ENCODE measurements at regions not wholly inside any gene's neighbourhood (a gene's known extent, or its start where the extent isn't known, plus 50 kb on each side); places are given as distances from the start of the nearest gene placed in this dataset.

GRCh38 chr1:190540366-190540765, 62.7 kb upstream of the BRINP3 start:
- no peaks in the 10 kb centered on the region for H3K36me3 ChIP-seq (ENCODE audit: control insufficient read depth in 2 of 2, extremely low read depth in 1 of 2, insufficient read depth in 1 of 2, low read length in 1 of 2)
- Mint-ChIP-seq H3K4me1 (no peaks in the 10 kb centered on the region), H3K27ac (no peak overlapping the region), H3K9me3 (peaks cover 0 to 9% (median 7%) of the 10 kb centered on the region in 3 donors), H3K36me3 (no peaks in the 10 kb centered on the region), H3K4me3 (no peak overlapping the region), H3K27me3 (no peaks in the 10 kb centered on the region)
- no peaks in the 10 kb centered on the region for H3K4me1 ChIP-seq (ENCODE audit: control insufficient read depth in 1 of 2, extremely low read depth in 1 of 2, insufficient read depth in 2 of 2, low read length in 2 of 2)
- H3K4me3 ChIP-seq (ENCODE audit: control insufficient read depth in 1 of 2, extremely low read depth in 1 of 2, low read length in 1 of 2) = no peak overlapping the region
- ChIA-PET CTCF (no interaction called here), POLR2A (no interaction called here)
- no peak for ATAC-seq (replicated peaks in 1 of 4)
- no peak overlapping the region for H3K27ac ChIP-seq (ENCODE audit: low read length)
- no peaks in the 10 kb centered on the region for H3K9me3 ChIP-seq
- no peak for DNase-seq
- no peaks in the 10 kb centered on the region for H3K27me3 ChIP-seq (replicated peaks in 1 of 2; ENCODE audit: control insufficient read depth in 2 of 2, extremely low read depth in 1 of 2, insufficient read depth in 2 of 2, low read length in 1 of 2)

- Histone ChIP-seq H3K36me3 (ENCODE audit: control insufficient read depth in 2 of 2, extremely low read depth in 1 of 2, insufficient read depth in 1 of 2, low read length in 1 of 2) (no peaks in the 10 kb centered on the region), H3K27ac (ENCODE audit: low read length) (no peak overlapping the region), H3K9me3 (no peaks in the 10 kb centered on the region), H3K4me1 (ENCODE audit: control insufficient read depth in 1 of 2, extremely low read depth in 1 of 2, insufficient read depth in 2 of 2, low read length in 2 of 2) (no peaks in the 10 kb centered on the region), H3K4me3 (ENCODE audit: control insufficient read depth in 1 of 2, extremely low read depth in 1 of 2, low read length in 1 of 2) (no peak overlapping the region), H3K27me3 (replicated peaks in 1 of 2; ENCODE audit: control insufficient read depth in 2 of 2, extremely low read depth in 1 of 2, insufficient read depth in 2 of 2, low read length in 1 of 2) (no peaks in the 10 kb centered on the region)
- Mint-ChIP-seq H3K27me3 (no peaks in the 10 kb centered on the region), H3K4me3 (no peak overlapping the region), H3K4me1 (no peaks in the 10 kb centered on the region), H3K9me3 (peaks cover 0 to 18% (median 15%) of the 10 kb centered on the region in 3 donors), H3K27ac (no peak overlapping the region), H3K36me3 (no peaks in the 10 kb centered on the region)
- no CpG with 5 or more reads among the region's 1 CpG for WGBS (ENCODE audit: insufficient coverage)
- ChIA-PET POLR2A (no interaction called here), CTCF (no interaction called here)
- DNase-seq (no peak), ATAC-seq (replicated peaks in 1 of 4) (no peak)
Measured at GRCh38 chr1:190551638-190552037, 74.0 kb upstream of the BRINP3 start.

GRCh38 chr1:190560161-190560681, 82.6 kb upstream of the BRINP3 start:
- Histone ChIP-seq H3K4me3 (ENCODE audit: control insufficient read depth in 1 of 2, extremely low read depth in 1 of 2, low read length in 1 of 2) (no peak overlapping the region), H3K9me3 (no peaks in the 10 kb centered on the region), H3K4me1 (ENCODE audit: control insufficient read depth in 1 of 2, extremely low read depth in 1 of 2, insufficient read depth in 2 of 2, low read length in 2 of 2) (no peaks in the 10 kb centered on the region), H3K36me3 (ENCODE audit: control insufficient read depth in 2 of 2, extremely low read depth in 1 of 2, insufficient read depth in 1 of 2, low read length in 1 of 2) (no peaks in the 10 kb centered on the region), H3K27me3 (replicated peaks in 1 of 2; ENCODE audit: control insufficient read depth in 2 of 2, extremely low read depth in 1 of 2, insufficient read depth in 2 of 2, low read length in 1 of 2) (no peaks in the 10 kb centered on the region), H3K27ac (ENCODE audit: low read length) (no peak overlapping the region)
- DNase-seq (no peak), ATAC-seq (replicated peaks in 1 of 4) (no peak)
- WGBS (ENCODE audit: insufficient coverage) = no CpG with 5 or more reads among the region's 1 CpG
- Mint-ChIP-seq H3K27ac (no peak overlapping the region), H3K4me3 (no peak overlapping the region), H3K27me3 (no peaks in the 10 kb centered on the region), H3K36me3 (no peaks in the 10 kb centered on the region), H3K4me1 (no peaks in the 10 kb centered on the region), H3K9me3 (peaks cover 4 to 15% (median 10%) of the 10 kb centered on the region in 3 donors)
- CTCF ChIA-PET = no interaction called here
- POLR2A ChIA-PET = no interaction called here

DNA sequence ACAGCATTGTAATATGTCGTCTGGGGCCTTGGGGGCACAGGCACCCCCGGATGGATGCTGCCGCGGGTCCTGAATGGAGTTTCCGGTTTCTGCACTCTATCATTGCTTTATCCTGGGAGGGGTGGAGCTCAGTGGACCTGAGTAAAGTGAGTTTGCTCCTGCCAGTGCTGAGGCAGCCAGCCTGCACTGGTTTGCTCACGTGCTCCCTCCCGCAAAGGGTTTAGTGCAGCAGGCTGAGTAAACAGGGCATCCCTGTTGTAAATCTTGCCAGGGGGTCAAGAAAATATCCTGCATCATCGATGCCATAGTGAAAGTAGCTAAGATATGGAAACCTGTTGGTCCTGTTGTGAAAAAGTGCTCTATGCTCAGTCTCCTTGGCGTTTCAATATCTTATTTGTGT, 85.6 kb upstream of the BRINP3 start:
- Mint-ChIP-seq H3K36me3 (no peaks in the 10 kb centered on the region), H3K4me3 (no peak overlapping the region), H3K27me3 (no peaks in the 10 kb centered on the region), H3K4me1 (no peaks in the 10 kb centered on the region), H3K27ac (no peak overlapping the region), H3K9me3 (peaks cover 4 to 17% (median 13%) of the 10 kb centered on the region in 3 donors)
- Histone ChIP-seq H3K27ac (ENCODE audit: low read length) (no peak overlapping the region), H3K36me3 (ENCODE audit: control insufficient read depth in 2 of 2, extremely low read depth in 1 of 2, insufficient read depth in 1 of 2, low read length in 1 of 2) (no peaks in the 10 kb centered on the region), H3K4me1 (ENCODE audit: control insufficient read depth in 1 of 2, extremely low read depth in 1 of 2, insufficient read depth in 2 of 2, low read length in 2 of 2) (no peaks in the 10 kb centered on the region), H3K27me3 (replicated peaks in 1 of 2; ENCODE audit: control insufficient read depth in 2 of 2, extremely low read depth in 1 of 2, insufficient read depth in 2 of 2, low read length in 1 of 2) (no peaks in the 10 kb centered on the region), H3K9me3 (no peaks in the 10 kb centered on the region), H3K4me3 (ENCODE audit: control insufficient read depth in 1 of 2, extremely low read depth in 1 of 2, low read length in 1 of 2) (no peak overlapping the region)
- WGBS (ENCODE audit: insufficient coverage) = 83% methylated on average over 3 of the region's 9 CpGs
- ATAC-seq (replicated peaks in 1 of 4) (no peak), DNase-seq (no peak)
- ChIA-PET CTCF (no interaction called here), POLR2A (no interaction called here)

GRCh38 chr1:190564117-190564516, 86.5 kb upstream of the BRINP3 start:
- H3K27me3 Mint-ChIP-seq = no peaks in the 10 kb centered on the region
- peaks cover 4 to 17% (median 12%) of the 10 kb centered on the region in 3 donors for H3K9me3 Mint-ChIP-seq
- no peaks in the 10 kb centered on the region for H3K4me1 Mint-ChIP-seq
- Histone ChIP-seq H3K27ac (ENCODE audit: low read length) (no peak overlapping the region), H3K4me3 (ENCODE audit: control insufficient read depth in 1 of 2, extremely low read depth in 1 of 2, low read length in 1 of 2) (no peak overlapping the region), H3K36me3 (ENCODE audit: control insufficient read depth in 2 of 2, extremely low read depth in 1 of 2, insufficient read depth in 1 of 2, low read length in 1 of 2) (no peaks in the 10 kb centered on the region), H3K9me3 (no peaks in the 10 kb centered on the region), H3K27me3 (replicated peaks in 1 of 2; ENCODE audit: control insufficient read depth in 2 of 2, extremely low read depth in 1 of 2, insufficient read depth in 2 of 2, low read length in 1 of 2) (no peaks in the 10 kb centered on the region), H3K4me1 (ENCODE audit: control insufficient read depth in 1 of 2, extremely low read depth in 1 of 2, insufficient read depth in 2 of 2, low read length in 2 of 2) (no peaks in the 10 kb centered on the region)
- no peak overlapping the region for H3K4me3 Mint-ChIP-seq
- no peaks in the 10 kb centered on the region for H3K36me3 Mint-ChIP-seq
- ChIA-PET CTCF (no interaction called here), POLR2A (no interaction called here)
- DNase-seq = no peak
- WGBS (ENCODE audit: insufficient coverage) = no CpG with 5 or more reads among the region's 2 CpGs
- no peak overlapping the region for H3K27ac Mint-ChIP-seq
- no peak for ATAC-seq (replicated peaks in 1 of 4)

DNA sequence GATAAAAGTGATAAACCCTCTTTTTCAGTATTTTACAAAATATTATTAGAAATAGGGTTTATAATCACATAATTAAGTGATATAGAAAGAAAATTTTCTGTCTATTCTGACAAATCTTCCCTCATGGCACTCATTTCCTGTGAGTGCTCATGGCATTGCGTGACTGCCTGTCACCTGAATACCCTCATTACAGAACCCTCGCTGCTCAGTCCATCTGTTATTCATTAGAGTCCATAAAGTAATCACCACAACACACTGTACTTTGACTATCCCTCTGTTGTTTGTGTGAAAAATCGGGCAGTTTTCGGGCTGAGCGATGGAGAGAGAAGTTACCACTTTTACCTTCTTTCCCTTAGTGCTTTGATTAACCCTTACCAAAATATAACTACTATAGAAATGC, 100.4 kb upstream of the BRINP3 start:
- Histone ChIP-seq H3K9me3 (no peaks in the 10 kb centered on the region), H3K36me3 (ENCODE audit: control insufficient read depth in 2 of 2, extremely low read depth in 1 of 2, insufficient read depth in 1 of 2, low read length in 1 of 2) (no peaks in the 10 kb centered on the region), H3K4me1 (ENCODE audit: control insufficient read depth in 1 of 2, extremely low read depth in 1 of 2, insufficient read depth in 2 of 2, low read length in 2 of 2) (no peaks in the 10 kb centered on the region), H3K27me3 (replicated peaks in 1 of 2; ENCODE audit: control insufficient read depth in 2 of 2, extremely low read depth in 1 of 2, insufficient read depth in 2 of 2, low read length in 1 of 2) (no peaks in the 10 kb centered on the region), H3K27ac (ENCODE audit: low read length) (no peak overlapping the region), H3K4me3 (ENCODE audit: control insufficient read depth in 1 of 2, extremely low read depth in 1 of 2, low read length in 1 of 2) (no peak overlapping the region)
- ATAC-seq (replicated peaks in 1 of 4) = no peak
- DNase-seq = no peak
- no peak overlapping the region for H3K4me3 Mint-ChIP-seq
- CTCF ChIA-PET = no interaction called here
- H3K36me3 Mint-ChIP-seq = no peaks in the 10 kb centered on the region
- peaks cover 11 to 21% (median 17%) of the 10 kb centered on the region in 3 donors for H3K9me3 Mint-ChIP-seq
- H3K27ac Mint-ChIP-seq = no peak overlapping the region
- POLR2A ChIA-PET = no interaction called here
- no peaks in the 10 kb centered on the region for H3K4me1 Mint-ChIP-seq
- no peaks in the 10 kb centered on the region for H3K27me3 Mint-ChIP-seq
- 40% methylated on average over 1 of the region's 5 CpGs for WGBS (ENCODE audit: insufficient coverage)

DNA sequence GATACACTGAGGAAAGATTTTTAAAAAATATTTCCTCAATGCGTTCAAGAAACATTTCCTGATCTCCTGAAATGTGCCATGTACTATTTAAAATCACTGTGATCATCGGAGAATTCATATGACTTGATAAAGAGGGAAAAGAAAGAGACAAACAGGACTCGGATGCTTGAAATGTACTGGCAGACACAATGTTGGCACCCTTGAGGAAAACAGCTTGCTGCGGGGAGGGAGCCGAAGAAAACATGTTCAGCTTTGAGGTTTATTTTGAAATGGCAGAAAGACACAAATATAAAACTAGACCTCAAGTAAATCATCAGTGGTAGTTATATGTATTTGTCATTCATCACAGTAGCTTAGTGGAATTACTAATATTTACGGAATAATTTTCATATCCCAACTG, 100.9 kb upstream of the BRINP3 start:
- ATAC-seq (replicated peaks in 1 of 4) (no peak), DNase-seq (no peak)
- WGBS (ENCODE audit: insufficient coverage) = 89% methylated on average over 1 of the region's 6 CpGs
- H3K36me3 ChIP-seq (ENCODE audit: control insufficient read depth in 2 of 2, extremely low read depth in 1 of 2, insufficient read depth in 1 of 2, low read length in 1 of 2) = no peaks in the 10 kb centered on the region
- H3K9me3 ChIP-seq = no peaks in the 10 kb centered on the region
- ChIA-PET POLR2A (no interaction called here), CTCF (no interaction called here)
- H3K4me1 Mint-ChIP-seq = no peaks in the 10 kb centered on the region
- H3K27ac Mint-ChIP-seq = no peak overlapping the region
- no peaks in the 10 kb centered on the region for H3K27me3 Mint-ChIP-seq
- H3K27me3 ChIP-seq (replicated peaks in 1 of 2; ENCODE audit: control insufficient read depth in 2 of 2, extremely low read depth in 1 of 2, insufficient read depth in 2 of 2, low read length in 1 of 2) = no peaks in the 10 kb centered on the region
- H3K9me3 Mint-ChIP-seq = peaks cover 11 to 21% (median 18%) of the 10 kb centered on the region in 3 donors
- H3K4me1 ChIP-seq (ENCODE audit: control insufficient read depth in 1 of 2, extremely low read depth in 1 of 2, insufficient read depth in 2 of 2, low read length in 2 of 2) = no peaks in the 10 kb centered on the region
- no peak overlapping the region for H3K27ac ChIP-seq (ENCODE audit: low read length)
- no peak overlapping the region for H3K4me3 ChIP-seq (ENCODE audit: control insufficient read depth in 1 of 2, extremely low read depth in 1 of 2, low read length in 1 of 2)
- H3K36me3 Mint-ChIP-seq = no peaks in the 10 kb centered on the region
- H3K4me3 Mint-ChIP-seq = no peak overlapping the region

All from T-cell (primary cell).